ENCODE measurements at regions not wholly inside any gene's neighbourhood (a gene's known extent, or its start where the extent isn't known, plus 50 kb on each side); places are given as distances from the start of the nearest gene placed in this dataset.

DNA sequence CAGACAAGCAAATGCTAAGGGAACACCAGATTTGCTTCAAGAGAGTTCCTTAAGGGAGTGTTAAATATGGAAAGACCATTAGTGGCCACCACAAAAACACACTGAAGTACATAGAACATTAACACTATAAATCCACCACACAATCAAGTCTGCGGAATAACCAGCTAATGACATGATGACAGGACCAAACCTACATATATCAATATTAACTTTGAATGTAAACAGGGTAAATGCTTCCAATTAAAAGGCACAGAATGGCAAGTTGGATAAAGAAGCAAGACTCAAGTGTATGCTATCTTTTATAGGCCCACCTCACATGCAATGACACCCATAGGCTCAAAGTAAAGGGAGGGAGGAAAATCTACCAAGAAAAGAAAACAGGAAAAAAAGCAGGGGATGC lies 291.3 kb downstream of the COG6 start (continued):
- TF ChIP-seq, protein P1, sequence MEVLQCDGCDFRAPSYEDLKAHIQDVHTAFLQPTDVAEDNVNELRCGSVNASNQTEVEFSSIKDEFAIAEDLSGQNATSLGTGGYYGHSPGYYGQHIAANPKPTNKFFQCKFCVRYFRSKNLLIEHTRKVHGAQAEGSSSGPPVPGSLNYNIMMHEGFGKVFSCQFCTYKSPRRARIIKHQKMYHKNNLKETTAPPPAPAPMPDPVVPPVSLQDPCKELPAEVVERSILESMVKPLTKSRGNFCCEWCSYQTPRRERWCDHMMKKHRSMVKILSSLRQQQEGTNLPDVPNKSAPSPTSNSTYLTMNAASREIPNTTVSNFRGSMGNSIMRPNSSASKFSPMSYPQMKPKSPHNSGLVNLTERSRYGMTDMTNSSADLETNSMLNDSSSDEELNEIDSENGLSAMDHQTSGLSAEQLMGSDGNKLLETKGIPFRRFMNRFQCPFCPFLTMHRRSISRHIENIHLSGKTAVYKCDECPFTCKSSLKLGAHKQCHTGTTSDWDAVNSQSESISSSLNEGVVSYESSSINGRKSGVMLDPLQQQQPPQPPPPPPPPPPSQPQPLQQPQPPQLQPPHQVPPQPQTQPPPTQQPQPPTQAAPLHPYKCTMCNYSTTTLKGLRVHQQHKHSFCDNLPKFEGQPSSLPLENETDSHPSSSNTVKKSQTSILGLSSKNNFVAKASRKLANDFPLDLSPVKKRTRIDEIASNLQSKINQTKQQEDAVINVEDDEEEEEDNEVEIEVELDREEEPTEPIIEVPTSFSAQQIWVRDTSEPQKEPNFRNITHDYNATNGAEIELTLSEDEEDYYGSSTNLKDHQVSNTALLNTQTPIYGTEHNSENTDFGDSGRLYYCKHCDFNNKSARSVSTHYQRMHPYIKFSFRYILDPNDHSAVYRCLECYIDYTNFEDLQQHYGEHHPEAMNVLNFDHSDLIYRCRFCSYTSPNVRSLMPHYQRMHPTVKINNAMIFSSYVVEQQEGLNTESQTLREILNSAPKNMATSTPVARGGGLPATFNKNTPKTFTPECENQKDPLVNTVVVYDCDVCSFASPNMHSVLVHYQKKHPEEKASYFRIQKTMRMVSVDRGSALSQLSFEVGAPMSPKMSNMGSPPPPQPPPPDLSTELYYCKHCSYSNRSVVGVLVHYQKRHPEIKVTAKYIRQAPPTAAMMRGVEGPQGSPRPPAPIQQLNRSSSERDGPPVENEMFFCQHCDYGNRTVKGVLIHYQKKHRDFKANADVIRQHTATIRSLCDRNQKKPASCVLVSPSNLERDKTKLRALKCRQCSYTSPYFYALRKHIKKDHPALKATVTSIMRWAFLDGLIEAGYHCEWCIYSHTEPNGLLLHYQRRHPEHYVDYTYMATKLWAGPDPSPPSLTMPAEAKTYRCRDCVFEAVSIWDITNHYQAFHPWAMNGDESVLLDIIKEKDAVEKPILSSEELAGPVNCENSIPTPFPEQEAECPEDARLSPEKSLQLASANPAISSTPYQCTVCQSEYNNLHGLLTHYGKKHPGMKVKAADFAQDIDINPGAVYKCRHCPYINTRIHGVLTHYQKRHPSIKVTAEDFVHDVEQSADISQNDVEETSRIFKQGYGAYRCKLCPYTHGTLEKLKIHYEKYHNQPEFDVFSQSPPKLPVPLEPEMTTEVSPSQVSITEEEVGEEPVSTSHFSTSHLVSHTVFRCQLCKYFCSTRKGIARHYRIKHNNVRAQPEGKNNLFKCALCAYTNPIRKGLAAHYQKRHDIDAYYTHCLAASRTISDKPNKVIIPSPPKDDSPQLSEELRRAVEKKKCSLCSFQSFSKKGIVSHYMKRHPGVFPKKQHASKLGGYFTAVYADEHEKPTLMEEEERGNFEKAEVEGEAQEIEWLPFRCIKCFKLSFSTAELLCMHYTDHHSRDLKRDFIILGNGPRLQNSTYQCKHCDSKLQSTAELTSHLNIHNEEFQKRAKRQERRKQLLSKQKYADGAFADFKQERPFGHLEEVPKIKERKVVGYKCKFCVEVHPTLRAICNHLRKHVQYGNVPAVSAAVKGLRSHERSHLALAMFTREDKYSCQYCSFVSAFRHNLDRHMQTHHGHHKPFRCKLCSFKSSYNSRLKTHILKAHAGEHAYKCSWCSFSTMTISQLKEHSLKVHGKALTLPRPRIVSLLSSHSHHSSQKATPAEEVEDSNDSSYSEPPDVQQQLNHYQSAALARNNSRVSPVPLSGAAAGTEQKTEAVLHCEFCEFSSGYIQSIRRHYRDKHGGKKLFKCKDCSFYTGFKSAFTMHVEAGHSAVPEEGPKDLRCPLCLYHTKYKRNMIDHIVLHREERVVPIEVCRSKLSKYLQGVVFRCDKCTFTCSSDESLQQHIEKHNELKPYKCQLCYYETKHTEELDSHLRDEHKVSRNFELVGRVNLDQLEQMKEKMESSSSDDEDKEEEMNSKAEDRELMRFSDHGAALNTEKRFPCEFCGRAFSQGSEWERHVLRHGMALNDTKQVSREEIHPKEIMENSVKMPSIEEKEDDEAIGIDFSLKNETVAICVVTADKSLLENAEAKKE (CRISPR knock-in tag; IDR thresholded peaks at IDR 0.05), result no peak
- TF ChIP-seq, protein P2, sequence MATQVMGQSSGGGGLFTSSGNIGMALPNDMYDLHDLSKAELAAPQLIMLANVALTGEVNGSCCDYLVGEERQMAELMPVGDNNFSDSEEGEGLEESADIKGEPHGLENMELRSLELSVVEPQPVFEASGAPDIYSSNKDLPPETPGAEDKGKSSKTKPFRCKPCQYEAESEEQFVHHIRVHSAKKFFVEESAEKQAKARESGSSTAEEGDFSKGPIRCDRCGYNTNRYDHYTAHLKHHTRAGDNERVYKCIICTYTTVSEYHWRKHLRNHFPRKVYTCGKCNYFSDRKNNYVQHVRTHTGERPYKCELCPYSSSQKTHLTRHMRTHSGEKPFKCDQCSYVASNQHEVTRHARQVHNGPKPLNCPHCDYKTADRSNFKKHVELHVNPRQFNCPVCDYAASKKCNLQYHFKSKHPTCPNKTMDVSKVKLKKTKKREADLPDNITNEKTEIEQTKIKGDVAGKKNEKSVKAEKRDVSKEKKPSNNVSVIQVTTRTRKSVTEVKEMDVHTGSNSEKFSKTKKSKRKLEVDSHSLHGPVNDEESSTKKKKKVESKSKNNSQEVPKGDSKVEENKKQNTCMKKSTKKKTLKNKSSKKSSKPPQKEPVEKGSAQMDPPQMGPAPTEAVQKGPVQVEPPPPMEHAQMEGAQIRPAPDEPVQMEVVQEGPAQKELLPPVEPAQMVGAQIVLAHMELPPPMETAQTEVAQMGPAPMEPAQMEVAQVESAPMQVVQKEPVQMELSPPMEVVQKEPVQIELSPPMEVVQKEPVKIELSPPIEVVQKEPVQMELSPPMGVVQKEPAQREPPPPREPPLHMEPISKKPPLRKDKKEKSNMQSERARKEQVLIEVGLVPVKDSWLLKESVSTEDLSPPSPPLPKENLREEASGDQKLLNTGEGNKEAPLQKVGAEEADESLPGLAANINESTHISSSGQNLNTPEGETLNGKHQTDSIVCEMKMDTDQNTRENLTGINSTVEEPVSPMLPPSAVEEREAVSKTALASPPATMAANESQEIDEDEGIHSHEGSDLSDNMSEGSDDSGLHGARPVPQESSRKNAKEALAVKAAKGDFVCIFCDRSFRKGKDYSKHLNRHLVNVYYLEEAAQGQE (IDR thresholded peaks at IDR 0.05; ENCODE audit: unreplicated experiment), result no peak
- no peak for TF ChIP-seq EZH2phosphoT487 (IDR thresholded peaks at IDR 0.05; ENCODE audit: unreplicated experiment)
- TF ChIP-seq, protein P3, sequence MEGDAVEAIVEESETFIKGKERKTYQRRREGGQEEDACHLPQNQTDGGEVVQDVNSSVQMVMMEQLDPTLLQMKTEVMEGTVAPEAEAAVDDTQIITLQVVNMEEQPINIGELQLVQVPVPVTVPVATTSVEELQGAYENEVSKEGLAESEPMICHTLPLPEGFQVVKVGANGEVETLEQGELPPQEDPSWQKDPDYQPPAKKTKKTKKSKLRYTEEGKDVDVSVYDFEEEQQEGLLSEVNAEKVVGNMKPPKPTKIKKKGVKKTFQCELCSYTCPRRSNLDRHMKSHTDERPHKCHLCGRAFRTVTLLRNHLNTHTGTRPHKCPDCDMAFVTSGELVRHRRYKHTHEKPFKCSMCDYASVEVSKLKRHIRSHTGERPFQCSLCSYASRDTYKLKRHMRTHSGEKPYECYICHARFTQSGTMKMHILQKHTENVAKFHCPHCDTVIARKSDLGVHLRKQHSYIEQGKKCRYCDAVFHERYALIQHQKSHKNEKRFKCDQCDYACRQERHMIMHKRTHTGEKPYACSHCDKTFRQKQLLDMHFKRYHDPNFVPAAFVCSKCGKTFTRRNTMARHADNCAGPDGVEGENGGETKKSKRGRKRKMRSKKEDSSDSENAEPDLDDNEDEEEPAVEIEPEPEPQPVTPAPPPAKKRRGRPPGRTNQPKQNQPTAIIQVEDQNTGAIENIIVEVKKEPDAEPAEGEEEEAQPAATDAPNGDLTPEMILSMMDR (conservative IDR thresholded peaks at IDR 0.05; ENCODE audit: low read depth in 2 of 2), result no peak

All from GM23338 (cell line).